GM19328 (cell line): ENCODE measurements at regions not wholly inside any gene's neighbourhood (a gene's known extent, or its start where the extent isn't known, plus 50 kb on each side); places are given as distances from the start of the nearest gene placed in this dataset.

Experiments used
- ATAC-seq: cut with Tn5 transposase; IDR thresholded peaks from one replicate; pipeline ENCODE4 v1.9.1; 2021; ENCODE audit warnings: mild to moderate bottlenecking, moderate library complexity; ENCODE audit not compliant: unreplicated experiment

GRCh38 chrX:36436361-36436760 lies 516.8 kb downstream of the CFAP47 start:
- ATAC-seq: no peak

GRCh38 chrX:36443007-36443406 lies 523.5 kb downstream of the CFAP47 start:
- ATAC-seq: no peak

- no peak for ATAC-seq
These were observed 526.0 kb downstream of the CFAP47 start for GRCh38 chrX:36445566-36445965.

GRCh38 chrX:36462142-36462541 lies 542.6 kb downstream of the CFAP47 start:
- no peak for ATAC-seq

GRCh38 chrX:36480441-36480990 lies 527.6 kb upstream of the FAM47C start:
- no peak for ATAC-seq

- no peak for ATAC-seq
These were observed 506.9 kb upstream of the FAM47C start for GRCh38 chrX:36501169-36501702.

GRCh38 chrX:36504625-36505024 lies 503.5 kb upstream of the FAM47C start:
- no peak for ATAC-seq

- no peak for ATAC-seq
These were observed 500.1 kb upstream of the FAM47C start for GRCh38 chrX:36508042-36508441.

- ATAC-seq: no peak
These were observed 497.4 kb upstream of the FAM47C start for GRCh38 chrX:36510736-36511135.

- ATAC-seq: no peak
These were observed 479.5 kb upstream of the FAM47C start for GRCh38 chrX:36528661-36529060.

GRCh38 chrX:36534900-36535299 lies 473.3 kb upstream of the FAM47C start:
- ATAC-seq: no peak

GRCh38 chrX:36543499-36543898 lies 464.7 kb upstream of the FAM47C start:
- no peak for ATAC-seq

- ATAC-seq: no peak
These were observed 445.2 kb upstream of the FAM47C start for GRCh38 chrX:36562986-36563385.

- ATAC-seq: no peak
These were observed 439.2 kb upstream of the FAM47C start for GRCh38 chrX:36568946-36569345.

GRCh38 chrX:36573720-36574119 lies 434.4 kb upstream of the FAM47C start:
- ATAC-seq: no peak

GRCh38 chrX:36575670-36576069 lies 432.5 kb upstream of the FAM47C start:
- no peak for ATAC-seq

- ATAC-seq: no peak
These were observed 431.2 kb upstream of the FAM47C start for GRCh38 chrX:36577006-36577405.

- no peak for ATAC-seq
These were observed 427.1 kb upstream of the FAM47C start for GRCh38 chrX:36581030-36581429.

GRCh38 chrX:36583674-36584073 lies 424.5 kb upstream of the FAM47C start:
- no peak for ATAC-seq

GRCh38 chrX:36609616-36610585 lies 398.3 kb upstream of the FAM47C start:
- ATAC-seq: no peak

- no peak for ATAC-seq
These were observed 381.3 kb upstream of the FAM47C start for GRCh38 chrX:36626898-36627297.

GRCh38 chrX:36640232-36640631 lies 367.9 kb upstream of the FAM47C start:
- ATAC-seq: no peak
